GM18505 (cell line): ENCODE measurements at regions not wholly inside any gene's neighbourhood (a gene's known extent, or its start where the extent isn't known, plus 50 kb on each side); places are given as distances from the start of the nearest gene placed in this dataset.

ENCODE experiments used
- ATAC-seq: cut with Tn5 transposase; IDR thresholded peaks from one replicate; pipeline ENCODE4 v1.9.1; 2021; ENCODE audit not compliant: unreplicated experiment
- POLR2A ChIP-seq: IDR thresholded peaks from 4 replicates; pipeline ENCODE4 v1.6.1; 2011; ENCODE audit warnings: borderline replicate concordance; ENCODE audit not compliant: insufficient read depth, insufficient read length; ENCODE audit errors: extremely low read depth

GRCh38 chr3:17979252-17979651 is 236.8 kb upstream of the TBC1D5 start:
- no peak for TF ChIP-seq POLR2A
- ATAC-seq: no peak

DNA sequence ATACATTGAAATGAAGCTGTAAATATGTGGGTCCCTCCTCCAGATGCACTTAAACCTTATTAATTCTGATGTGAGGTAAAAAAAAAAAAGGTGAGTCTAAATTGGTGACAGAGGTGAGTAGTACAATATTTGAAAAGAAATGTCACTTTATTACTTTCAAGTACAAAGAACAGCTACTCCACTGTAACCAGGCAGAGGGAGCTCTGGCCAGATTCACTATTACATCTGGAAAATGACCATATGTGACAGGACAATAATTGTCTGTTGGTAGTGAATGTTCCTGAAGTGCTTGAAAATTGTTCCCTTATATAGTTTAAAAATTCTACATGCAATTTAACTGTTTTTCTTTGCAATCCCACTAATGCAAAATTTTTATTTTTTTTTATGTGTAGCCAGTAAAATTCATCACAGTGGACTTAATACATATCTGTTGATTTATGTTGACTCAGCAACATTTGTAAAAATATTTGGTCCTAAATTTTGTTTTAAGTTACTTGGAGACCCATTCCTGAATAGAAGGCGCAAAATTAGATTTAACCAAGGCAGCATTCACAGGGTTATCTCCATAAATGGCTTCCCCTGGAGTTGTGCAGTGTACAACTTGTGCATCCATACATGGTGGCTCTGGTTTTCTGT is 231.9 kb upstream of the TBC1D5 start:
- no peak for ATAC-seq
- TF ChIP-seq POLR2A: no peak

DNA sequence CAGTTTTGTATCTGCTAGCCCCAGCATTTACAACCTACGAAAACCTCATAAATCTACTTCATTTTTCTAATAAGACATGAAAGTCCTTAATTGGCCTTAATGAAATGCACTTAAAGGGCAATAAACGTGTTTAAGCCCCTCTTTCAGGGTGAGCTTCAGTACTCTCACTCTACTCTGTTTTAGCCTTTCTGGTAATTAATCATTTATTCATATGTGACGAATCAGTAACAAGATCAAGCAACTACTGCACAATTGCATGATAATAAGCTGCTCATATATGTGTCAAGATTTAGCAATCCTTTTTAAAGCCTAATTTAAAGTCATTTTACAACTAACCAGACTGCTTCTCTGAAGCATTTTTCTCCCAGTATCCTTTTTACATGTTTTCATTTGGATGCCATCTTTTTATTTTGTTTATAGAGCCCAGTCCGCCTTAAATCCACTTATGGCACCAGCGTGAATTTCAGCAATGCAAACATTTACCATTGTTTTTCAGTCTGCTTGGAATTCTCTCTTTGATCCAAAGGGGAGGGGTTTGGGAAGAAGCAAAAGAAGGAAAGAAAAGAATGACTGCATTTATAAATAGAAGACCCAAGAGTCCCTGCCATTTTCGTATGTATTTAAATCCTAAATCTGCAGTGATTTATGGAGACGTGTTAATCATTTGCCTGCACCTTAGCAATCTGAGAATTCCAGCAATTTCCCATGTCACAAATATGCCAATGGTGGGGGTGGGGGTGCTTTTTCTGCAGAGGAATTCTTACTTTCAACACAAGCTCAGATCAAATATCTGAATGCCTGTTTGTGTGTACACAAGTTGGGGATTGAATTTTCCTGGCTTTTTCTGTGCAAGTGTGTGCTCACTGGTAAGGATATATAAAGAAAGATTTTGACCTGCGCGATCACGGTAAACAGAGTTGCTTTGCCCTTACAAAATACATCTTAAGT is 230.8 kb upstream of the TBC1D5 start:
- no peak for TF ChIP-seq POLR2A
- no peak for ATAC-seq

DNA sequence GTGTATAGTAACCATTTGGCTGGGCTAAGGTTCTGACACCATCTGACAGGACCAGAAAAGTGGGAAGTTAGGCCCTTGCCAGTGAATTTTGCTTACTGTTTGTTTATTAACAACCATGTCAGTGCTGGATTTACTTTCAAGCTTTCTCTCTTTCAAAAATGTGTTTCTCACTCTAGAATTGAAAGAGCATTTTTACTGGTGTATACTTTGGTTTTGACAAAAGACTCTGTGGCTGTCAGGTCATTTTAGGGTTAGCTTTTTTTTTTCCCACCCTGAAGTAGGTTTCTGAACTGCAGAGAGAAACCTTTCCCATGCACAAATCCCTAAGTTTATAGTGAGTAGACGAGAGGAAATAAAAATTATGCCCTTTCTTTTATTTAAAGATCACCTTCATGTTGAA is 230.0 kb upstream of the TBC1D5 start:
- no peak for ATAC-seq
- no peak for TF ChIP-seq POLR2A

DNA sequence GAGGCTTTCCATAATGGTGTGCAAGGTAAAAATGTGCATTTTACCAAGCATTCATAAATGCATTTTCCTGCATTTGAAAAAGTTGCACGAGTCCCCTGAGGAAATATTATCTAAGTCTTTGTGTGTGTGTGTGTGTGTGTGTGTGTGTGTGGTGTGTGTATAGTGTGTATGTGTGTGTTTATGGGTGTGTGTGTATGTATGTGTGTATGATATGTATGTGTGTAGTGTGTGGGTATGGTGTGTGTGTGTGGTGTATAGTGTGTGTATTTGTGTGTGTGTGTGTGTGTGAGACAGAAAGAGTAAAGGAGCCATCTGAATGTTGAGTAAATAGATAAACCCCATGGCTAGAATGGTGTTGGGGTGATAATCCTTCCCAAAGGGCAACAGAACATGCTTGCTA is 229.6 kb upstream of the TBC1D5 start:
- no peak for ATAC-seq
- no peak for TF ChIP-seq POLR2A

DNA sequence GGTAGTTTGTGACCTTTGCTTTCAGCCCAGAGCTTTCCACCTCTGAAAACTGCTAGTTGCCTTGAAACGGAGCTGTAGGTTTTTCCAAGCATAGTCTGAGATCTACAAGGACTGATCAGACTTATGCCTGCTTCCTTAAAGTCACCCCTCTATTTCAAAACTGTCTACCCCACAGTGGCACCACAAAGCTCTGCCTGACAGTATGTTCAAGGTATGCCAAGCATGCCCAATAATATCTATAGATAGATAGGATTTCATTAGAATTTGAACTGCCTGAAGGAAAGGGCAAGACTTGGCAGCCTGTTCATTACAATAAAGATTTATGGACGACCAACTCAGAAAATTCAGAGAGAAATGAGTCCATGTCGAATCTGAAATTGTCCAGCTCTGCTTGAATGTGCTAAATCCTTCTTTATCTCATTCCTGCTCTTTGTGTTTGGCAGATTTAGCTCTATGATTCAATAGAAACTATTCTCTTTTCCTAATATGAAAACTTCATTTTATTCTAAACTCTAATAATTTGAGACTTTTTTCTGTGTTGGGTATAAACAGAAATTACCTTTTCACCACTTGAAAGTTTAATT is 227.6 kb upstream of the TBC1D5 start:
- ATAC-seq: no peak

DNA sequence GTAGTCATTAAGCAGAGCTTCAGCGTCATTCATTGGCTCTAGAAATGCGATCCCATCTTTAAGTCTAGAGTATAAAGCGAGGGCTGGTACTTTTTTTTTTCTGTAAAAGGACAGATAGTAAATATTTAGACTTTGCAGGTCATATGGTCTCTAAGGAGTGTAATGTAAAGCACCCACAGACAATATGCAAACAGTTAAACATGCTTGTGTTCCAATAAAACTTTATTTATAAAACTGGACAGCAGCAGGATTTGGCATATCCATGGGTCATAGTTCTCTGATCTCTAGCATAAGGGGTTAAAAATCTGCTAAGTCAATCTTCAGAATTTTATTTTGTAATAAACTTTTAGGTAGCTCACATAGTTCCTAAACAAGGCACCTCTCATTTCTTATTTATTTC is 226.8 kb upstream of the TBC1D5 start:
- ATAC-seq: no peak
- TF ChIP-seq POLR2A: no peak

More for the DNA sequence above, 227.6 kb upstream of the TBC1D5 start:
- no peak for TF ChIP-seq POLR2A

DNA sequence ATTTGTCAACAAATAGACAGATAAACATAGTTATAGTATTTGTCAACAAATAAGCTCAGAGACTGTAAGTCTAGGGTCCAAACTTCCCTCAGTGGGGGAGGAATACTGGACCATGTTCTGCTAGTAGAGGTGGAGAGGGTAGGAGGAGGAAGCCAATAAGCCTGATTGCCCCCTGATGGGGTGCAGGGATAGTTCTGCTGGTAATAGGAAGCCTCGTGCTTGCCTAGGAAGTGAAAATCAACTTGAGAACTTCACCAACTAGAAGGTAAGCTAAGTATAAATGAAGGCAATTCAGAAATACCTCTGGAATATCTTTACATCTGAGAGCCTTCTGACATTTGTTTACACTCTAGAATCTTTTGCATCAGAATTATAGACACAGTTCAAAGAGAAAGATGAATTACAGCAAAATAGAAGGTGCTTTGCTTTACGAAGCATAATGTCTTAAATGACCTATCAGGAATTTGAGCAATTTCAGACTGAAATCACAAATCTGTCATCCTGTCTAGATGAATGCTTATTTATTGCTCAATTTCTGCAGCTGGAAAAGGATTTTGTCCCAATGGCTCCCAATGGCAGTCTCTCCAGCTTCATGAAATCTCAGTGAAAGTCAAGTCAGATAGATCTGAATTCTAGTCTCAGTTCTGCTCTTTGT is 225.6 kb upstream of the TBC1D5 start:
- no peak for TF ChIP-seq POLR2A
- no peak for ATAC-seq

DNA sequence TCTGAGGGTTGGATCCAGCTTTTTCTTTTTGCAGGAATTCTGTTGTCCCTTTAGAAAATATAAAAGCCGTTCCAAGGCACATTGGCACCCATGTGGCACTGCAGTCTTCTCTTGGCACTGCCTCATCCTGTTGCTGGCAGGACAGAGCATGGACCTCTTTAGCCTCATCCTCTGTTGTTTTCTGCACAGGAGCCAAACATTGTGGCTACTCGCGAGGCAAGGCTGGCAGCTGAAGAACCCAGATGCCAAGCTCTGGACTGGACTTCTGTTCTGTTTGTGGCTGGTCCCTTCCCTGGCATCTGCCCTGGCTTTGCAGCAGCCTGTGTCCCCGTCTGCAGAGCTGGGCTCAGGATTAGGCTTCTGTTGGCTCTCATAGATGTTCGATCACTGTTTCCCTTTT is 224.7 kb upstream of the TBC1D5 start:
- no peak for ATAC-seq
- TF ChIP-seq POLR2A: no peak

DNA sequence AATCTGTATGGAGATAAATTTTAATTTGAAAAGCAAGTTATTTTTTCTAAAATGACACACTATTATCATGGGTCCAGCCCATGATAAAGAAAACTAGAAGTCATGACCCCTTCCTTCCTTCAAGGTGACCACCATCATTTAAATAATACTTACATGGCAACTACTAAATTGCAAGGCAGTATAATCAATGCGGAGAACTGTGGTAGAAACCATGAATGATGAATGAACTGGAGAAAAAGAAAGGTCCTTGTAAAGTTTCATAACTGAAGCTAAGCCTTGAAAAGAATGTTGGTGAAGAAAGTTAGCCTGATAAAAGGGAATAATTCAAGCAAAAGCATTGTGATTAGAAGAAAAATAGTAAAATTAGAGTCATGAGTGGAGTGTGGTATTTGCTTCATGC is 222.9 kb upstream of the TBC1D5 start:
- ATAC-seq: no peak
- TF ChIP-seq POLR2A: no peak

DNA sequence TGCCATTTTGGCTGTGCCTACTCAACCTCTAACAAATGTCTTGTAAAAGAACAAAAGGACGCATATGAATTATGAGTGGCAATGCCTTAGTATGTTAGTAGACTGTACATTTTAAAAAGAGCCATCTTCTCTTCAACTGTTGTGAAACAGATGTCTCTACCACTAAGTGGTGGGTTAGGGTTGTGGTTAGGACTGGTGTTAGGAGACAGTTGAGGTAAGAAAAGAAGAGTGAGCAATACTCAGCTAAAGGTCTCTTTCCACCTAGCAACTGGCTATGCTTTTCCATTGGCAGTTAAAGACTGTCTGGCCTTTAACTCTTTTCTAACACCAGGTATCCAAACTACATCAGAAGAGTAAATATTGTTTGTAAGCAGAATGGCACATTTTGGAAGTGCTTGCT is 221.7 kb upstream of the TBC1D5 start:
- no peak for ATAC-seq
- no peak for TF ChIP-seq POLR2A

- ATAC-seq: no peak
- TF ChIP-seq POLR2A: no peak
Observed at GRCh38 chr3:17955411-17955810, 213.0 kb upstream of the TBC1D5 start.

- no peak for ATAC-seq
Observed at GRCh38 chr3:17954801-17955200, 212.4 kb upstream of the TBC1D5 start.

More at GRCh38 chr3:17954801-17955200, 212.4 kb upstream of the TBC1D5 start:
- TF ChIP-seq POLR2A: no peak
